Keratinocyte (primary cell): ENCODE measurements at regions not wholly inside any gene's neighbourhood (a gene's known extent, or its start where the extent isn't known, plus 50 kb on each side); places are given as distances from the start of the nearest gene placed in this dataset.

ENCODE experiments used
- DNase-seq: peaks from one replicate; pipeline ENCODE4 v3.0.0-alpha.2; 2011; ENCODE audit warnings: low read depth, missing footprints, low spot score
- FAIRE-seq: peaks from 2 replicates; lab custom pipeline; 2011; peaks lifted over from hg19 to GRCh38; lab: Jason Lieb, UNC
- H2AFZ ChIP-seq: 2 replicates; pipeline ENCODE4 v1.6.0; 2012; ENCODE audit warnings: low read length, control low read depth, inconsistent platforms; ENCODE audit not compliant: control insufficient read depth
- H3K27ac ChIP-seq: 2 replicates; pipeline ENCODE4 v1.5.1; 2011; ENCODE audit warnings: low read length; ENCODE audit not compliant: control insufficient read depth, insufficient read depth
- H3K27me3 ChIP-seq: 3 replicates; pipeline ENCODE4 v1.6.0; 2011; ENCODE audit warnings: low read length; ENCODE audit not compliant: control insufficient read depth, insufficient read depth; ENCODE audit errors: extremely low read depth
- H3K36me3 ChIP-seq, 2 experiments: 2 replicates in 1 of 2; 3 replicates in 1 of 2; pipeline ENCODE4 v1.5.1; 2011; ENCODE audit warnings: low read length in 2 of 2, mild to moderate bottlenecking in 1 of 2; ENCODE audit not compliant: control insufficient read depth in 2 of 2, insufficient read depth in 2 of 2; ENCODE audit errors: extremely low read depth in 1 of 2
- H3K4me1 ChIP-seq: 3 replicates; pipeline ENCODE4 v1.5.1; 2011; ENCODE audit warnings: low read length; ENCODE audit not compliant: control insufficient read depth, insufficient read depth; ENCODE audit errors: extremely low read depth
- H3K4me2 ChIP-seq: 3 replicates; pipeline ENCODE4 v1.6.0; 2011; ENCODE audit warnings: low read depth, low read length; ENCODE audit not compliant: control insufficient read depth, insufficient read depth; ENCODE audit errors: extremely low read depth
- H3K4me3 ChIP-seq, 3 experiments: fragments of 200-600 bp in 1 of 3; sonication (generic) in 1 of 3; 2 replicates in 2 of 3; 3 replicates in 1 of 3; pipeline ENCODE4 v1.5.1; 2011 to 2016; ENCODE audit warnings: low read length in 3 of 3, mild to moderate bottlenecking in 3 of 3, control low read depth in 2 of 3, inconsistent platforms in 1 of 3, low read depth in 1 of 3, mixed read lengths in 1 of 3, mixed run types in 1 of 3, moderate library complexity in 1 of 3; ENCODE audit not compliant: control insufficient read depth in 2 of 3, insufficient read depth in 2 of 3; ENCODE audit errors: extremely low read depth in 1 of 3
- H3K79me2 ChIP-seq: 2 replicates; pipeline ENCODE4 v1.6.0; 2012; ENCODE audit warnings: low read length; ENCODE audit not compliant: control insufficient read depth, insufficient read depth
- H3K9ac ChIP-seq: 3 replicates; pipeline ENCODE4 v1.6.0; 2011; ENCODE audit warnings: low read length; ENCODE audit not compliant: control insufficient read depth, insufficient read depth; ENCODE audit errors: extremely low read depth
- H3K9me1 ChIP-seq: 3 replicates; pipeline ENCODE4 v1.6.0; 2011; ENCODE audit warnings: low read length; ENCODE audit not compliant: control insufficient read depth, insufficient read depth; ENCODE audit errors: extremely low read depth
- H3K9me3 ChIP-seq: 2 replicates; pipeline ENCODE4 v1.5.1; 2012; ENCODE audit warnings: low read depth, low read length; ENCODE audit not compliant: control insufficient read depth
- H4K20me1 ChIP-seq: 3 replicates; pipeline ENCODE4 v1.6.0; 2011; ENCODE audit warnings: low read length; ENCODE audit not compliant: control insufficient read depth, insufficient read depth; ENCODE audit errors: extremely low read depth
- EZH2 ChIP-seq: IDR thresholded peaks from one replicate; pipeline ENCODE4 v1.6.1; 2012; ENCODE audit warnings: inconsistent platforms, mild to moderate bottlenecking, low read length, moderate library complexity
- dilution Hi-C: fragments of 300-500 bp; cut with MboI; formaldehyde crosslinking; loops from one replicate; pipeline ENCODE4 v1.7.0; 2020; ENCODE audit warnings: low sequenced_read_pairs; ENCODE audit not compliant: extremely low pct_ligation_motif_present
- TF ChIP-seq, protein P1 (sequence below), 3 experiments: IDR thresholded peaks in 1 of 3; conservative IDR thresholded peaks in 1 of 3; optimal IDR thresholded peaks in 1 of 3; 2 replicates in 2 of 3; 3 replicates in 1 of 3; pipeline versions ENCODE3 to v1.5.1; 2011; ENCODE audit warnings: low read length in 3 of 3, mild to moderate bottlenecking in 3 of 3, moderate library complexity in 2 of 3, control low read depth in 1 of 3, inconsistent platforms in 1 of 3; ENCODE audit not compliant: insufficient read depth in 2 of 3; ENCODE audit errors: extremely low read depth in 1 of 3

DNA sequence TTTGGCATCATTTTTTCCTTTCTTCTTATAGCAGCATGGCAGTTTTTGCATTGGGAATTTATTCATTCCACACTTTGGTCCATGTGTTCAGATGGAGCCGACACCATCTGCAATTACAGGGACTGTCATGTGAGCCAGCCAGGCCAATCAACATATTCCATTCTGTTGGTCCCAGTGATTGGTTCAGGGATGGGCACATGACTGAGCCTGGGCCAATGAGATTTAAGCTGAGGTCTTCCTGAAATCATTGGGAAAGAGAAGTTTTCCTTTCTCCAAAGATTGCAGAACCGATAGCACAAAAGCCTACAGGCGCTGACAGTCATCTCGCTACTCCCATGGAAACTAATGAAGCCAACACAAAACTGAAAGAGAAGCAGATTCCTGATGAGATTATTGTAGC lies 841.5 kb upstream of the TMEM132C start:
- H3K4me3 ChIP-seq: no peak overlapping the region
- no peaks in the 10 kb centered on the region for H4K20me1 ChIP-seq
- dilution Hi-C loops: no loop called here
- no peak for FAIRE-seq
- TF ChIP-seq, protein P1, sequence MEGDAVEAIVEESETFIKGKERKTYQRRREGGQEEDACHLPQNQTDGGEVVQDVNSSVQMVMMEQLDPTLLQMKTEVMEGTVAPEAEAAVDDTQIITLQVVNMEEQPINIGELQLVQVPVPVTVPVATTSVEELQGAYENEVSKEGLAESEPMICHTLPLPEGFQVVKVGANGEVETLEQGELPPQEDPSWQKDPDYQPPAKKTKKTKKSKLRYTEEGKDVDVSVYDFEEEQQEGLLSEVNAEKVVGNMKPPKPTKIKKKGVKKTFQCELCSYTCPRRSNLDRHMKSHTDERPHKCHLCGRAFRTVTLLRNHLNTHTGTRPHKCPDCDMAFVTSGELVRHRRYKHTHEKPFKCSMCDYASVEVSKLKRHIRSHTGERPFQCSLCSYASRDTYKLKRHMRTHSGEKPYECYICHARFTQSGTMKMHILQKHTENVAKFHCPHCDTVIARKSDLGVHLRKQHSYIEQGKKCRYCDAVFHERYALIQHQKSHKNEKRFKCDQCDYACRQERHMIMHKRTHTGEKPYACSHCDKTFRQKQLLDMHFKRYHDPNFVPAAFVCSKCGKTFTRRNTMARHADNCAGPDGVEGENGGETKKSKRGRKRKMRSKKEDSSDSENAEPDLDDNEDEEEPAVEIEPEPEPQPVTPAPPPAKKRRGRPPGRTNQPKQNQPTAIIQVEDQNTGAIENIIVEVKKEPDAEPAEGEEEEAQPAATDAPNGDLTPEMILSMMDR (optimal IDR thresholded peaks at IDR 0.05 in 1 of 3, IDR thresholded peaks at IDR 0.05 in 1 of 3, conservative IDR thresholded peaks at IDR 0.05 in 1 of 3; ENCODE audit: extremely low read depth in 1 of 3, insufficient read depth in 2 of 3, low read length in 3 of 3): no peak
- TF ChIP-seq EZH2: no peak
- no peak overlapping the region for H2AFZ ChIP-seq
- H3K27me3 ChIP-seq: no peaks in the 10 kb centered on the region
- no peak overlapping the region for H3K9ac ChIP-seq
- DNase-seq: no peak
- H3K4me2 ChIP-seq: no peak overlapping the region
- no peaks in the 10 kb centered on the region for H3K9me1 ChIP-seq
- no peaks in the 10 kb centered on the region for H3K79me2 ChIP-seq
- H3K27ac ChIP-seq: no peak overlapping the region
- no peaks in the 10 kb centered on the region for H3K36me3 ChIP-seq
- H3K4me1 ChIP-seq: no peaks in the 10 kb centered on the region
- no peaks in the 10 kb centered on the region for H3K9me3 ChIP-seq

DNA sequence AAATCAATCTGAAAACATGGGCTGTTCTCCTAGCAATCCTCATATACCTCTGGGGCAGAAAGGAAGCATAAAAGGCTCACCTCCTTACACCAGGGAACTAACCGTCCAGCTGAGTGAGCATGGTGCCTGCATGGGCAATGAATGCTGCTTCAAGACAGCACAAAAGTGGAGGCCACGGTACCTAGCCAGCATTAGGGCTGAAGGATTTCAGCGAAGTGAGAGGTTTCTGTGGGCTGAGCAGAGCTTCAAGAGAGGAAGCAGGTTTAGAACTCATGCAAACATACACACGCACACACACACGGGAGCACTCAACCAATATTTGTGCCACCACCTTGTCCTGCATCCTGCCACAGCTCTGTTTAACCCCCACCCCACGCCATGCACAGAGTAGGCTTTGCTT lies 838.5 kb upstream of the TMEM132C start:
- dilution Hi-C loops: no loop called here
- Histone ChIP-seq H3K27me3 (no peaks in the 10 kb centered on the region), H3K9ac (no peak overlapping the region), H4K20me1 (no peaks in the 10 kb centered on the region), H2AFZ (no peak overlapping the region), H3K36me3 (no peaks in the 10 kb centered on the region), H3K9me1 (no peaks in the 10 kb centered on the region), H3K4me1 (no peaks in the 10 kb centered on the region), H3K79me2 (no peaks in the 10 kb centered on the region), H3K4me3 (no peak overlapping the region), H3K9me3 (peaks cover 2% of the 10 kb centered on the region), H3K4me2 (no peak overlapping the region), H3K27ac (no peak overlapping the region)
- TF ChIP-seq, protein P1 (optimal IDR thresholded peaks at IDR 0.05 in 1 of 3, IDR thresholded peaks at IDR 0.05 in 1 of 3, conservative IDR thresholded peaks at IDR 0.05 in 1 of 3; ENCODE audit: extremely low read depth in 1 of 3, insufficient read depth in 2 of 3, low read length in 3 of 3): no peak
- TF ChIP-seq EZH2: no peak
- no peak for DNase-seq
- FAIRE-seq: no peak
